Glutamatergic neuron (in vitro differentiated cells): ENCODE measurements at regions not wholly inside any gene's neighbourhood (a gene's known extent, or its start where the extent isn't known, plus 50 kb on each side); places are given as distances from the start of the nearest gene placed in this dataset.

Experiments used
- DNase-seq: peaks from one replicate; pipeline ENCODE4 v3.0.0; 2022
- H3K27ac Mint-ChIP-seq: one replicate; pipeline ENCODE4 v1.8.0; 2020; ENCODE audit warnings: mild to moderate bottlenecking, mixed read lengths, inconsistent platforms; ENCODE audit not compliant: unreplicated experiment
- H3K27me3 Mint-ChIP-seq: one replicate; pipeline ENCODE4 v1.8.0; 2020; ENCODE audit warnings: mild to moderate bottlenecking, moderate library complexity, mixed read lengths, inconsistent platforms; ENCODE audit not compliant: unreplicated experiment
- H3K36me3 Mint-ChIP-seq: one replicate; pipeline ENCODE4 v1.8.0; 2020; ENCODE audit warnings: mild to moderate bottlenecking, mixed read lengths, inconsistent platforms; ENCODE audit not compliant: unreplicated experiment
- H3K4me1 Mint-ChIP-seq: one replicate; pipeline ENCODE4 v1.8.0; 2020; ENCODE audit warnings: mild to moderate bottlenecking, low read depth, mixed read lengths, inconsistent platforms; ENCODE audit not compliant: unreplicated experiment
- H3K4me3 Mint-ChIP-seq: one replicate; pipeline ENCODE4 v1.8.0; 2020; ENCODE audit warnings: mild to moderate bottlenecking, mixed read lengths, inconsistent platforms; ENCODE audit not compliant: unreplicated experiment
- H3K9me3 Mint-ChIP-seq: one replicate; pipeline ENCODE4 v1.8.0; 2020; ENCODE audit warnings: mild to moderate bottlenecking, moderate library complexity, mixed read lengths, inconsistent platforms; ENCODE audit not compliant: unreplicated experiment
- TF ChIP-seq, protein P1 (sequence below): fragments of 200-600 bp; sonication (generic); IDR thresholded peaks from one replicate; pipeline ENCODE4 v1.5.0; 2021; ENCODE audit not compliant: partially characterized antibody, unreplicated experiment

DNA sequence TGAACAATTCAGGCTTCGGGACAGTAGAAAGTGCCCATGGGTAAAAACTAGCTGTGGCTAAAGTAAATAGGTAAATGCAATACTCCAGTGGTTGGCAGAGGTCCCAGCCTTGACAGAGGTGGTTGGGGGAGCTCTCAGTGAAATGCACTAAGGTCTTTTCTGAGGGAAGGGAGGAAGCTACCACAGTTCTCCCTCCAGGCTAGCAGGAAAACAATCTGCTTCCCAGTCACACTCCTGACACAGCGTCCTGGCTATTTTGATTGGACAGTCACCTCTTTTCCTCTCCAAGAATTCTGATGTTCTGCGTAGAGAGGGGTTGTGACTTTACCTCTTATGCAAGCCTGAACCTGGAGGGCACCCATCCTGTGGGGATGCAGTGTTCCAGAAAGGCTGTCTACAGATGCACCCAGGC lies 128.7 kb downstream of the CYSLTR2 start:
- H3K9me3 Mint-ChIP-seq: peaks cover 3% of the 10 kb centered on the region
- H3K4me3 Mint-ChIP-seq: no peak overlapping the region
- no peaks in the 10 kb centered on the region for H3K27me3 Mint-ChIP-seq
- DNase-seq: no peak
- TF ChIP-seq, protein P1, sequence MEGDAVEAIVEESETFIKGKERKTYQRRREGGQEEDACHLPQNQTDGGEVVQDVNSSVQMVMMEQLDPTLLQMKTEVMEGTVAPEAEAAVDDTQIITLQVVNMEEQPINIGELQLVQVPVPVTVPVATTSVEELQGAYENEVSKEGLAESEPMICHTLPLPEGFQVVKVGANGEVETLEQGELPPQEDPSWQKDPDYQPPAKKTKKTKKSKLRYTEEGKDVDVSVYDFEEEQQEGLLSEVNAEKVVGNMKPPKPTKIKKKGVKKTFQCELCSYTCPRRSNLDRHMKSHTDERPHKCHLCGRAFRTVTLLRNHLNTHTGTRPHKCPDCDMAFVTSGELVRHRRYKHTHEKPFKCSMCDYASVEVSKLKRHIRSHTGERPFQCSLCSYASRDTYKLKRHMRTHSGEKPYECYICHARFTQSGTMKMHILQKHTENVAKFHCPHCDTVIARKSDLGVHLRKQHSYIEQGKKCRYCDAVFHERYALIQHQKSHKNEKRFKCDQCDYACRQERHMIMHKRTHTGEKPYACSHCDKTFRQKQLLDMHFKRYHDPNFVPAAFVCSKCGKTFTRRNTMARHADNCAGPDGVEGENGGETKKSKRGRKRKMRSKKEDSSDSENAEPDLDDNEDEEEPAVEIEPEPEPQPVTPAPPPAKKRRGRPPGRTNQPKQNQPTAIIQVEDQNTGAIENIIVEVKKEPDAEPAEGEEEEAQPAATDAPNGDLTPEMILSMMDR: no peak
- H3K4me1 Mint-ChIP-seq: no peaks in the 10 kb centered on the region
- H3K27ac Mint-ChIP-seq: no peak overlapping the region
- H3K36me3 Mint-ChIP-seq: peaks cover 12% of the 10 kb centered on the region

DNA sequence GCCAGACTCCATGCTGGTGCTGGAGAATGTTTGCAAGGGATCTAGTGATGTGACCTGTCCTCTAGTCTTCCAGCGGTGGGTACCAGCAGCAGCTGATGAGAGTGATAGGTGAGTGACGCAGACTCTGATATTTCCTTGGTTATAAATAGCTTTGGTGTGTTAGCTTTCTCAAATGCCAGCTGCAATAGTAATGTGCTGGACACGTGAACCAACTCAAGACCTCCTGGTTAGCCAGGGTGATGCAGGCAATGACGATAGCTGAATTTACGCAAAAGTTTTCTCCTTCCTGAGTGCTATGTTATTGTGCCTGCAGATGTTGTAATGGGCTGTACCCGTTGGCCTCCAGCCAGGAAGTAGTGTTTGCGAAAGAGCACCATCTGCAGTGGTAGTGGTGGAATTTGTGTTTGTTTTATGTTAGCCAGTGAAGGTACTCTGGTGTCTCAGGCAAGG lies 129.5 kb downstream of the CYSLTR2 start:
- Mint-ChIP-seq H3K36me3 (peaks cover 12% of the 10 kb centered on the region), H3K27me3 (no peaks in the 10 kb centered on the region), H3K9me3 (peaks cover 3% of the 10 kb centered on the region), H3K4me1 (no peaks in the 10 kb centered on the region), H3K4me3 (no peak overlapping the region), H3K27ac (no peak overlapping the region)
- no peak for DNase-seq
- TF ChIP-seq, protein P1: no peak

DNA sequence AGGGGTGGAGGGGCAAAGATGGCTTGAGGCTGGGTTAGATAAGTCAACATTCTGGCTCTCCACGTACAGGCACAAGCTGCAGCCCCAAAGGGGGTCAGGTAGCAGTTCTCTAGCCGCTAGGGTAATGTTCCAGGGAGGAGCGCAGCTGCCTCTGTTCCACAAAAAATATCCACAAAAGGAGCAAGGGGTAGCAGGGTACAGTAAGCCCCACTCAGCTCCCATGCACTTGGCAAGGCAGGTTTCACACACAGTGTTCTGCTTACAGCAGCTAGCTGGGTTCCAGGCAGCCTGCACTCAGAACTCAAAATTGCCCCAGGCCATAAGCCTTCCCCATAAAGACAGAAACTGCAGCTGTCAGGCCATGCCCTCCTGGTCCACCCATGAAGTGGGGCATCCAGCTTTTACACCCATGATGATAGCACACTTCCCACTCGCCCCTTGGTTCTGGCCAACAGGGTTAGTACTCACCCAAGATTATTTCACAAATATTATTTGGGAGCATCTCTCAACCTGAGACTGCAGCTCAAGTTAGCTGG lies 130.0 kb downstream of the CYSLTR2 start:
- Mint-ChIP-seq H3K4me1 (no peaks in the 10 kb centered on the region), H3K9me3 (peaks cover 3% of the 10 kb centered on the region), H3K27ac (no peak overlapping the region), H3K36me3 (peaks cover 15% of the 10 kb centered on the region), H3K4me3 (no peak overlapping the region), H3K27me3 (no peaks in the 10 kb centered on the region)
- TF ChIP-seq, protein P1: no peak
- no peak for DNase-seq

DNA sequence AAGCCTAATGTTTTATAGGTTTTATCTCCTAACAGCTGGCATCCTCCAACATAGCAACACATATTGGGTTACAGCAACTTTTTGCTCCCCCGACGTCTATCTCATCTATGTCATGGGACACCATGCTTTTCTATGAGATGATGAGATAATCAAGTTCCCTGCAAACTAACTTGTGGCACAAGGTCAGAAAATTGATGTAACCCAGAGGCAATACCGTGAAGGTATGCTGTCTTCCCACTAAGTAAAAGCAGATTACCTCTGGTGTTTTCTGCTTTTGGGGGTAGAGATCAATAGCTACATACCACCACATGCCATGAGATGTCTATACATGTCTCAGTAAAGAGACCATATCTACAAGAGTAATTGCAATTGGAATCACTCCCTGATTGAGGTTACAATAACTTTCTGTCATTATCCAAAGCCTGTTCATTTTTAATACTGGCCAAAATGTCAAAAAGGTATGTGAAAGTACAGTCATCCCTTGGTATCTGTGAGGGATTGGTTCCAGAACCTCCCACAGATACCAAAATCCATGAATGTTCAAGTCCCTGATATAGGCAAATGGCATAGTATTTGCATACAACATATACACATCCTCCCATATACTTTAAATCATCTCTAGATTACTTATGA lies 131.3 kb downstream of the CYSLTR2 start:
- Mint-ChIP-seq H3K9me3 (peaks cover 3% of the 10 kb centered on the region), H3K27ac (no peak overlapping the region), H3K4me1 (no peaks in the 10 kb centered on the region), H3K36me3 (peaks cover 12% of the 10 kb centered on the region), H3K27me3 (no peaks in the 10 kb centered on the region), H3K4me3 (no peak overlapping the region)
- DNase-seq: no peak
- TF ChIP-seq, protein P1: no peak

DNA sequence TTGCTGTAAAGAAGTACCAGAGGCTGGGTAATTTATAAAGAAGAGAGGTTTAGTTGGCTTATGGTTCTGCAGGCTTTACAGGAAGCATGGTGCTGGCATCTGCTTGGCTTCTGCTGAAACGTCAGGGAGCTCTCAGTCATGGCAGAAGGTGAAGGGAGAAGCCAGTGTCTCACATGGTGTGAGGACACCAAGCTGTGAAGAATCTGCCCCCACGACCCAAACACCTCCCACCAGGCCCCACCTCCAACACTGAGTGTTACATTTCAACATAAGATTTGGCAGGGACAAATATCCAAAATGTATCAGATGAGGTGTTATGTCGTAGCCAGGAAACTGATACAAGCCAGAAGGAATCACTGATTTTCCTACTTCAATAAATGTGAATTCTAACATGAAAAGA lies 136.5 kb downstream of the CYSLTR2 start:
- Mint-ChIP-seq H3K9me3 (peaks cover 2% of the 10 kb centered on the region), H3K27ac (no peak overlapping the region), H3K4me3 (no peak overlapping the region), H3K4me1 (no peaks in the 10 kb centered on the region), H3K36me3 (peaks cover 5% of the 10 kb centered on the region), H3K27me3 (no peaks in the 10 kb centered on the region)
- DNase-seq: no peak
- TF ChIP-seq, protein P1: no peak
